BJ (cell line): ENCODE measurements at regions not wholly inside any gene's neighbourhood (a gene's known extent, or its start where the extent isn't known, plus 50 kb on each side); places are given as distances from the start of the nearest gene placed in this dataset.

ENCODE experiments used
- CTCF ChIA-PET: fragments of 350-600 bp; formaldehyde crosslinking; extraction: SDS; loops from one replicate; lab custom pipeline; 2021; ENCODE audit warnings: antibody characterized with exemption, inconsistent platforms; lab: Yijun Ruan, JAX
- POLR2A ChIA-PET: fragments of 300-600 bp; sonication (Branson Sonifier 250); formaldehyde crosslinking; extraction: SDS; loops from one replicate; lab custom pipeline; 2021; ENCODE audit warnings: antibody characterized with exemption; lab: Charles Lee
- DNase-seq: peaks from one replicate; pipeline ENCODE4 v3.0.0-alpha.2; 2011; ENCODE audit warnings: low read depth
- H3K27me3 ChIP-seq: 2 replicates; pipeline ENCODE4 v1.6.0; 2011; ENCODE audit warnings: low read length; ENCODE audit not compliant: control insufficient read depth, insufficient read depth
- H3K36me3 ChIP-seq: 2 replicates; pipeline ENCODE4 v1.5.1; 2011; ENCODE audit warnings: low read length; ENCODE audit not compliant: control insufficient read depth, insufficient read depth
- H3K4me3 ChIP-seq: 2 replicates; pipeline ENCODE4 v1.5.1; 2011; ENCODE audit warnings: low read depth, mild to moderate bottlenecking, control low read depth, low read length
- TF ChIP-seq, protein P1 (sequence below): IDR thresholded peaks from 2 replicates; pipeline ENCODE4 v1.5.1; 2011; ENCODE audit warnings: low read depth, mild to moderate bottlenecking, control low read depth, inconsistent platforms, low read length, moderate library complexity; ENCODE audit not compliant: insufficient read depth

DNA sequence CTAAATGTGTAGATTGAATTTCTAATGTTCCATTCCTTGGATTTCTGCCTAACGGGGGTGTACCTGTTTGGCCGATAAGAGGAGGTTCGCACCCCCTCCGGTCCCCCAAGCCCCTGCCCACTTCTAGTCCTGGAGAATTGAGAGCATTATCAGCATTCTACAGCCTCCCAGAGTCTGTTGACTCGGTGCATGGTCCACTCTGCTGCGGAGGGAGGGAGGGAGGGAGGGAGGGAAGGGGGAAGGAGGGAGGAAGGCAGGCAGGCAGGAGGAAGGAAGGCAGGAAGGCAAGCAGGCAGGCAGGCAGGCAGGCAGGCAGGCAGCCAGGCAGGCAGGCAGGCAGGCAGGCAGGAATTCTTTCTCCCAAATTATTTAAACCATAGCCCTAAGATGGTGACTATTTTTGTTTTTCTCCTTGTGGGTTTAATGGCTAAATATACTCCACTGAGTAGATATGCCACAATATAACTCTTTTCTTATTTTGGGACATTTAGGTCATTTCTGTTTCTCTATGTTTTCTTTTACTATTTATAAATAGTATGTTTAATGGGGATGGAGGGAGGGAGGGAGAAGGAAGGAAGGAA is 69.5 kb upstream of the CHST15 start:
- ChIA-PET CTCF (interaction anchor here (0.9 kb wide), 1 partner anchor 8 kb away, joined by 3 read pairs; no protein-coding TSS in a partner anchor), POLR2A (no interaction called here)
- peaks cover 8% of the 10 kb centered on the region for H3K27me3 ChIP-seq
- no peak for DNase-seq
- no peaks in the 10 kb centered on the region for H3K36me3 ChIP-seq
- TF ChIP-seq, protein P1, sequence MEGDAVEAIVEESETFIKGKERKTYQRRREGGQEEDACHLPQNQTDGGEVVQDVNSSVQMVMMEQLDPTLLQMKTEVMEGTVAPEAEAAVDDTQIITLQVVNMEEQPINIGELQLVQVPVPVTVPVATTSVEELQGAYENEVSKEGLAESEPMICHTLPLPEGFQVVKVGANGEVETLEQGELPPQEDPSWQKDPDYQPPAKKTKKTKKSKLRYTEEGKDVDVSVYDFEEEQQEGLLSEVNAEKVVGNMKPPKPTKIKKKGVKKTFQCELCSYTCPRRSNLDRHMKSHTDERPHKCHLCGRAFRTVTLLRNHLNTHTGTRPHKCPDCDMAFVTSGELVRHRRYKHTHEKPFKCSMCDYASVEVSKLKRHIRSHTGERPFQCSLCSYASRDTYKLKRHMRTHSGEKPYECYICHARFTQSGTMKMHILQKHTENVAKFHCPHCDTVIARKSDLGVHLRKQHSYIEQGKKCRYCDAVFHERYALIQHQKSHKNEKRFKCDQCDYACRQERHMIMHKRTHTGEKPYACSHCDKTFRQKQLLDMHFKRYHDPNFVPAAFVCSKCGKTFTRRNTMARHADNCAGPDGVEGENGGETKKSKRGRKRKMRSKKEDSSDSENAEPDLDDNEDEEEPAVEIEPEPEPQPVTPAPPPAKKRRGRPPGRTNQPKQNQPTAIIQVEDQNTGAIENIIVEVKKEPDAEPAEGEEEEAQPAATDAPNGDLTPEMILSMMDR, result no peak
- no peak overlapping the region for H3K4me3 ChIP-seq

DNA sequence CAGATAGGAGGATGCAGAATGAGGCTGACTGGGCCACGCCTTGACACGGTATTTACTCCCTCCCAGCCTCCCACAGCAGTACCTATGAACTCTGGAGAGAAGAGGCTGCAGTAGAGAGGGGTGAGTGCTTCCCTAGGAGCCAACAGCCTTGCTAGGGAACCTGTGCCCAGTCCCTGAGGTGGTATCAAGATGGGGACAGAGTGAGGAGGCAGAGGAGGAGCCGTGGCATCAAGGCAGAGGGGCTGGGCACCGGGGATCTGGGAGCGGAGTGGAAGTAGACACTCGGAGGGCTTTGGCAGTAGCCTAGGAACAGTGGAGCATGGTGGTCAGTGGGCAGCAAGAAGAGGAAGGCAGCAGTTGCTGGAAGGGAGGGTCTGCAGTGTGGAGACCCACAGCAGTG is 68.7 kb upstream of the CHST15 start:
- H3K36me3 ChIP-seq, result no peaks in the 10 kb centered on the region
- no peak for DNase-seq
- H3K4me3 ChIP-seq, result no peak overlapping the region
- ChIA-PET POLR2A (no interaction called here), CTCF (interaction anchor here (0.9 kb wide), 1 partner anchor 9 kb away, joined by 3 read pairs; no protein-coding TSS in a partner anchor)
- TF ChIP-seq, protein P1, result no peak
- H3K27me3 ChIP-seq, result peaks cover 8% of the 10 kb centered on the region

DNA sequence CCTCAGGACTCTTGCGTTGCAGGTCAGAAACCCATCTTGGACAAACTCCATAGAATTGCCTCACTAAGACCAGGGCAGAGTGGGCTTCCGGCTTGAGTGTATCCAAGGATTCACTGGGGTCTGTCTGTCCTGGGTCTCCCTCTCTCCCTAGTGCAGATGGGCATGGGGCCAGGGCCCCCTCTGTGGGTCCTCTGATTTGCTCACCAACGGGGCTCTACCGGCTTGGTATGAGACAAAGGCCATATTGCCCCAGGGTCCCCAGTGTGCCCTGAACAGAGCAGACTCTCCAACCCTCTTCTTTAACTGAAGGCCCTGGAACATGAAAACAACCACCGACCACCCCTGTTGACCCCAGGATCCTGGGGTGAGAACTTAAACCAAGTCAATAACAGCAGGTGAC is 68.2 kb upstream of the CHST15 start:
- no peaks in the 10 kb centered on the region for H3K36me3 ChIP-seq
- DNase-seq, result no peak
- no peak overlapping the region for H3K4me3 ChIP-seq
- H3K27me3 ChIP-seq, result peaks cover 8% of the 10 kb centered on the region
- ChIA-PET CTCF (interaction anchor here (0.9 kb wide), 1 partner anchor 9 kb away, joined by 3 read pairs; no protein-coding TSS in a partner anchor), POLR2A (no interaction called here)
- TF ChIP-seq, protein P1, result no peak

DNA sequence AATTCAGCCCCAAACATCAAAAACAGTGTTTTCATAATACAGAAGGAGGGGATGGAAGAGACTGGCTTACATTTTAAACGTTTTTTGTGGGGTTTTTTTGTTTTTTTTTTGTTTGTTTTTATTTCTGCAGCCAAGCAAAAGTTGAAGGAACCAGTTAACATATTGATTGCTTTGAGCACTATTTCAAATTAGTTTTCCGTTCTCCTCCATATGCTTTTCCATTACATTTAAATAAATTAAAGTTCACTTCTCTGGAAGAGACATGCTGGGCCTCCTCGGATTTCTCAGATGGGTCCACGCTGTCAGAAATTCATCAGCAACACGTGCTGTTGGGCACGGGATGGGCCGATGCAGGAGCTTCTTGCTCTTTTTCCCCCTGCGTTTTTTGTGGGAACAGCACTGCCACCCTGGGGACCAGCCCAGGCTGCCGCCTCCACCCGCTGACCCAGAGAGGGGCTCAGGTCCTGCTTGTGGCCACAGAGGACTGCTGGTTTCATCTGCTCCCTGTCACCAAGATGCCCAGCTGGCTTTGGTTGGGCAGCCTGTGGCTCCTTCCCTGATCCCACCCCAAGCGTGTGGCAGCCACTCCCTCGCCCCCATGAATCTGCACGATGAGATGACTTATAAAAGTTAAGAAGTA is 67.7 kb upstream of the CHST15 start:
- DNase-seq, result no peak
- Histone ChIP-seq H3K4me3 (no peak overlapping the region), H3K27me3 (peaks cover 8% of the 10 kb centered on the region), H3K36me3 (no peaks in the 10 kb centered on the region)
- ChIA-PET CTCF (no interaction called here), POLR2A (no interaction called here)
- TF ChIP-seq, protein P1, result no peak

DNA sequence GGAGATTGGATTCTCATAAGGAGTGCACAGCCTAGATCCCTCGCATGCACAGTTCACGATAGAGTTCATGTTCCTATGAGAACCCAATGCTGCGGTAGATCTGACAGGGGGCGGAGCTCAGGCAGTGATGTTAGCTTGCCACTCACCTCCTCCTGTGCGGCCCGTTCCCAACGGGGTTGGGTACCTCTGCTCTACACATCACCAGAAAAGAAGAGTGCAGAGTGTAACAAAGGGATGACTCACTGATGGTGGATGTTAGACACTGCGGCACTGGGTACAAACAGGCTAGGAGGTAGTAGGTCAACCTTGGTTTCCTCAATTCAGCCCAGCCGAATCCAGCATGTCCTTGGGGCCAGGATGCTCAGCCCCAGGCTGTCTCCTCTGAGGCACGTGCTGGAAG is 66.8 kb upstream of the CHST15 start:
- POLR2A ChIA-PET, result no interaction called here
- no peak overlapping the region for H3K4me3 ChIP-seq
- DNase-seq, result no peak
- peaks cover 8% of the 10 kb centered on the region for H3K27me3 ChIP-seq
- TF ChIP-seq, protein P1, result no peak
- no peaks in the 10 kb centered on the region for H3K36me3 ChIP-seq
- CTCF ChIA-PET, result no interaction called here
